ENCODE measurements at regions not wholly inside any gene's neighbourhood (a gene's known extent, or its start where the extent isn't known, plus 50 kb on each side); places are given as distances from the start of the nearest gene placed in this dataset.
"Not testable (repeated sequence)": the region's sequence is repeated elsewhere in the genome, so short reads cannot be mapped to it uniquely, and the experiment has no call there.

- Histone ChIP-seq H3K4me3 (ENCODE audit: low read depth in 1 of 2, low read length in 2 of 2) (no peak overlapping the region), H3K36me3 (ENCODE audit: control insufficient read depth in 2 of 2, insufficient read depth in 2 of 2, low read length in 1 of 2) (no peaks in the 10 kb centered on the region), H3K27me3 (ENCODE audit: control insufficient read depth in 1 of 2, insufficient read depth in 2 of 2, low read length in 2 of 2) (no peaks in the 10 kb centered on the region), H3K27ac (ENCODE audit: low read depth in 2 of 2, low read length in 1 of 2) (no peak overlapping the region), H3K9me3 (ENCODE audit: control insufficient read depth in 2 of 2, insufficient read depth in 1 of 2, low read depth in 1 of 2, low read length in 1 of 2) (no peaks in the 10 kb centered on the region), H3K4me1 (ENCODE audit: control insufficient read depth in 2 of 2, insufficient read depth in 2 of 2, low read length in 1 of 2) (no peaks in the 10 kb centered on the region)
- 31 to 34% methylated on average over 3 of the region's 3 CpGs for WGBS, 2 donors
Observed at GRCh38 chr6:67717281-67717680, 917.8 kb upstream of the ADGRB3 start.

DNA sequence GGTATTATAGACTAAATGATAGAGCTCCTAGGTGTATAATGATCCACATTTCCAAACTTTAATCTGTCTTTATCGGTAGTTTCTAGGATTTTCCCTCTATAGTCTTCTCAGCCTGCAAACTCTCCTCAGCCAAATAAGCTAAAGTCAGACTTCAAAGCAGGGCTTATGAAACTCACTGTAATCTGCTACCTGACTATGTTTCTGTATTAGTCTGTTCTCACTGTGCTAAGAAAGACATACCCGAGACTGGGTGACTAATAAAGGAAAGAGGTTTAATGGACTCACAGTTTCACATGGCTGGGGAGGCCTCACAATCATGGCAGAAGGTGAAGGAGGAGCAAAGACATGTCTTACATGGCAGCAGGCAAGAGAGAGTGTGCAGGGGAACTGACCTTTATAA is 928.7 kb upstream of the ADGRB3 start:
- no peaks in the 10 kb centered on the region for H3K4me1 ChIP-seq (ENCODE audit: control insufficient read depth in 2 of 2, insufficient read depth in 2 of 2, low read length in 1 of 2)
- no peaks in the 10 kb centered on the region for H3K9me3 ChIP-seq (ENCODE audit: control insufficient read depth in 2 of 2, insufficient read depth in 1 of 2, low read depth in 1 of 2, low read length in 1 of 2)
- H3K27ac ChIP-seq (ENCODE audit: low read depth in 2 of 2, low read length in 1 of 2), result no peak overlapping the region
- 73 to 79% methylated on average over 2 of the region's 2 CpGs for WGBS, 2 donors
- H3K27me3 ChIP-seq (ENCODE audit: control insufficient read depth in 1 of 2, insufficient read depth in 2 of 2, low read length in 2 of 2), result no peaks in the 10 kb centered on the region
- no peak overlapping the region for H3K4me3 ChIP-seq (ENCODE audit: low read depth in 1 of 2, low read length in 2 of 2)
- no peaks in the 10 kb centered on the region for H3K36me3 ChIP-seq (ENCODE audit: control insufficient read depth in 2 of 2, insufficient read depth in 2 of 2, low read length in 1 of 2)

GRCh38 chr6:67698534-67698933 is 936.5 kb upstream of the ADGRB3 start:
- Histone ChIP-seq H3K4me3 (ENCODE audit: low read depth in 1 of 2, low read length in 2 of 2) (no peak overlapping the region), H3K9me3 (ENCODE audit: control insufficient read depth in 2 of 2, insufficient read depth in 1 of 2, low read depth in 1 of 2, low read length in 1 of 2) (no peaks in the 10 kb centered on the region)
- WGBS, 2 donors, result 40 to 43% methylated on average over 4 of the region's 4 CpGs

GRCh38 chr6:67694127-67694526 is 941.0 kb upstream of the ADGRB3 start:
- Histone ChIP-seq H3K4me3 (ENCODE audit: low read depth in 1 of 2, low read length in 2 of 2) (no peak overlapping the region), H3K27me3 (ENCODE audit: control insufficient read depth in 1 of 2, insufficient read depth in 2 of 2, low read length in 2 of 2) (no peaks in the 10 kb centered on the region)
- WGBS, 2 donors, result 72 to 73% methylated on average over 4 of the region's 4 CpGs

More at GRCh38 chr6:67698534-67698933, 936.5 kb upstream of the ADGRB3 start:
- H3K36me3 ChIP-seq (ENCODE audit: control insufficient read depth in 2 of 2, insufficient read depth in 2 of 2, low read length in 1 of 2), result no peaks in the 10 kb centered on the region
- no peaks in the 10 kb centered on the region for H3K27me3 ChIP-seq (ENCODE audit: control insufficient read depth in 1 of 2, insufficient read depth in 2 of 2, low read length in 2 of 2)
- no peaks in the 10 kb centered on the region for H3K4me1 ChIP-seq (ENCODE audit: control insufficient read depth in 2 of 2, insufficient read depth in 2 of 2, low read length in 1 of 2)
- no peak overlapping the region for H3K27ac ChIP-seq (ENCODE audit: low read depth in 2 of 2, low read length in 1 of 2)

GRCh38 chr6:67689329-67689728 is 945.8 kb upstream of the ADGRB3 start:
- no peaks in the 10 kb centered on the region for H3K4me1 ChIP-seq (ENCODE audit: control insufficient read depth in 2 of 2, insufficient read depth in 2 of 2, low read length in 1 of 2)
- H3K9me3 ChIP-seq (ENCODE audit: control insufficient read depth in 2 of 2, insufficient read depth in 1 of 2, low read depth in 1 of 2, low read length in 1 of 2), result peaks cover 0 to 2% of the 10 kb centered on the region in 2 donors
- no peaks in the 10 kb centered on the region for H3K36me3 ChIP-seq (ENCODE audit: control insufficient read depth in 2 of 2, insufficient read depth in 2 of 2, low read length in 1 of 2)
- H3K27ac ChIP-seq (ENCODE audit: low read depth in 2 of 2, low read length in 1 of 2), result no peak overlapping the region
- 80 to 90% methylated on average over 1 of the region's 1 CpG for WGBS, 2 donors
- no peaks in the 10 kb centered on the region for H3K27me3 ChIP-seq (ENCODE audit: control insufficient read depth in 1 of 2, insufficient read depth in 2 of 2, low read length in 2 of 2)
- no peak overlapping the region for H3K4me3 ChIP-seq (ENCODE audit: low read depth in 1 of 2, low read length in 2 of 2)

More at GRCh38 chr6:67694127-67694526, 941.0 kb upstream of the ADGRB3 start:
- Histone ChIP-seq H3K4me1 (ENCODE audit: control insufficient read depth in 2 of 2, insufficient read depth in 2 of 2, low read length in 1 of 2) (no peaks in the 10 kb centered on the region), H3K36me3 (ENCODE audit: control insufficient read depth in 2 of 2, insufficient read depth in 2 of 2, low read length in 1 of 2) (no peaks in the 10 kb centered on the region), H3K27ac (ENCODE audit: low read depth in 2 of 2, low read length in 1 of 2) (no peak overlapping the region), H3K9me3 (ENCODE audit: control insufficient read depth in 2 of 2, insufficient read depth in 1 of 2, low read depth in 1 of 2, low read length in 1 of 2) (peaks cover 0 to 2% of the 10 kb centered on the region in 2 donors)

- no peaks in the 10 kb centered on the region for H3K36me3 ChIP-seq (ENCODE audit: control insufficient read depth in 2 of 2, insufficient read depth in 2 of 2, low read length in 1 of 2)
- H3K27me3 ChIP-seq (ENCODE audit: control insufficient read depth in 1 of 2, insufficient read depth in 2 of 2, low read length in 2 of 2), result no peaks in the 10 kb centered on the region
- no peaks in the 10 kb centered on the region for H3K9me3 ChIP-seq (ENCODE audit: control insufficient read depth in 2 of 2, insufficient read depth in 1 of 2, low read depth in 1 of 2, low read length in 1 of 2)
- no peak overlapping the region for H3K27ac ChIP-seq (ENCODE audit: low read depth in 2 of 2, low read length in 1 of 2)
- WGBS, 2 donors, result 65 to 68% methylated on average over 7 of the region's 7 CpGs
- no peaks in the 10 kb centered on the region for H3K4me1 ChIP-seq (ENCODE audit: control insufficient read depth in 2 of 2, insufficient read depth in 2 of 2, low read length in 1 of 2)
- H3K4me3 ChIP-seq (ENCODE audit: low read depth in 1 of 2, low read length in 2 of 2), result no peak overlapping the region
Observed at GRCh38 chr6:67687396-67687795, 947.7 kb upstream of the ADGRB3 start.

DNA sequence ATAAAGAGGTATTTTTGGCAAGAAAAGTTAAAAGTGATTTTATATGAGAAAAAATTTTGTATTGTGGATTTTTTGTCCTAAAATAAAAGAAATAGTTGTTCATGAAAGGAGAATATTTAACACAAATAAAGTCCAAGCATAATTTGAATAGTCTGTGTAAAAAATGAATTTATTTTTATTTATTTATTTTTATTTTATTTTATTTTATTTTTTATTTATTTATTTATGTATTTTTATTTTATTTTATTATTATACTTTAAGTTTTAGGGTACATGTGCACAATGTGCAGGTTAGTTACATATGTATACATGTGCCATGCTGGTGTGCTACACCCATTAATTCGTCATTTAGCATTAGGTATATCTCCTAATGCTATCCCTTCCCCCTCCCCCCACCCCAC is 948.9 kb upstream of the ADGRB3 start:
- not testable (repeated sequence) for H3K4me3 ChIP-seq (ENCODE audit: low read depth in 1 of 2, low read length in 2 of 2); H3K27me3 ChIP-seq (ENCODE audit: control insufficient read depth in 1 of 2, insufficient read depth in 2 of 2, low read length in 2 of 2); H3K4me1 ChIP-seq (ENCODE audit: control insufficient read depth in 2 of 2, insufficient read depth in 2 of 2, low read length in 1 of 2); H3K9me3 ChIP-seq (ENCODE audit: control insufficient read depth in 2 of 2, insufficient read depth in 1 of 2, low read depth in 1 of 2, low read length in 1 of 2); H3K27ac ChIP-seq (ENCODE audit: low read depth in 2 of 2, low read length in 1 of 2); H3K36me3 ChIP-seq (ENCODE audit: control insufficient read depth in 2 of 2, insufficient read depth in 2 of 2, low read length in 1 of 2)
- 78 to 100% methylated on average over 1 of the region's 1 CpG for WGBS, 2 donors

DNA sequence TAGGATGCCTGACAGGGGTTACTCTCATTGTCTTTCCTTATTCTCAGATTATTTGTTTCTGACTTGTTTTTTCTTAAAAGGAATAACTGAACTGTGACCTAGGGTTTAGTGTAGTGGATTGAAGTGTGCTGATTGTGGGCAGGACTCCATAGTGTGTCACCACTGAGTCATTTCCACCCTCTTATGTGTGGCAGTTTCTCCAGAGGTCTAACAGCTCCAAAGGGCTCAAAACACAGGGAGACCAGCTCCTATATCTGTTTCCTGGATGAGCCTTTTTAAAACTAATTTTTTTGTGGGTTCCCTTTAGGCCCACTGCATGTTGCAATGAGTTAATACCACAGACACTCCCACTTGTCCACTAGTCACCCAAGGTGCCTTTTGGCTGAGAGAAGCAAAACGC is 951.1 kb upstream of the ADGRB3 start:
- no peaks in the 10 kb centered on the region for H3K27me3 ChIP-seq (ENCODE audit: control insufficient read depth in 1 of 2, insufficient read depth in 2 of 2, low read length in 2 of 2)
- no peaks in the 10 kb centered on the region for H3K4me1 ChIP-seq (ENCODE audit: control insufficient read depth in 2 of 2, insufficient read depth in 2 of 2, low read length in 1 of 2)
- 31 to 49% methylated on average over 1 of the region's 1 CpG for WGBS, 2 donors

GRCh38 chr6:67680297-67680932 is 954.7 kb upstream of the ADGRB3 start:
- Histone ChIP-seq H3K4me1 (ENCODE audit: control insufficient read depth in 2 of 2, insufficient read depth in 2 of 2, low read length in 1 of 2) (no peaks in the 10 kb centered on the region), H3K27me3 (ENCODE audit: control insufficient read depth in 1 of 2, insufficient read depth in 2 of 2, low read length in 2 of 2) (no peaks in the 10 kb centered on the region), H3K36me3 (ENCODE audit: control insufficient read depth in 2 of 2, insufficient read depth in 2 of 2, low read length in 1 of 2) (no peaks in the 10 kb centered on the region), H3K9me3 (ENCODE audit: control insufficient read depth in 2 of 2, insufficient read depth in 1 of 2, low read depth in 1 of 2, low read length in 1 of 2) (peaks cover 0 to 1% of the 10 kb centered on the region in 2 donors), H3K4me3 (ENCODE audit: low read depth in 1 of 2, low read length in 2 of 2) (no peak overlapping the region), H3K27ac (ENCODE audit: low read depth in 2 of 2, low read length in 1 of 2) (no peak overlapping the region)
- WGBS, 2 donors, result 69 to 74% methylated on average over 2 of the region's 2 CpGs

More for the DNA sequence above, 951.1 kb upstream of the ADGRB3 start:
- no peaks in the 10 kb centered on the region for H3K9me3 ChIP-seq (ENCODE audit: control insufficient read depth in 2 of 2, insufficient read depth in 1 of 2, low read depth in 1 of 2, low read length in 1 of 2)
- no peak overlapping the region for H3K4me3 ChIP-seq (ENCODE audit: low read depth in 1 of 2, low read length in 2 of 2)
- no peak overlapping the region for H3K27ac ChIP-seq (ENCODE audit: low read depth in 2 of 2, low read length in 1 of 2)
- H3K36me3 ChIP-seq (ENCODE audit: control insufficient read depth in 2 of 2, insufficient read depth in 2 of 2, low read length in 1 of 2), result no peaks in the 10 kb centered on the region

- H3K4me3 ChIP-seq (ENCODE audit: low read depth in 1 of 2, low read length in 2 of 2), result no peak overlapping the region
- 62 to 64% methylated on average over 3 of the region's 3 CpGs for WGBS, 2 donors
Observed at GRCh38 chr6:67679566-67680296, 955.4 kb upstream of the ADGRB3 start.

More at GRCh38 chr6:67679566-67680296, 955.4 kb upstream of the ADGRB3 start:
- Histone ChIP-seq H3K9me3 (ENCODE audit: control insufficient read depth in 2 of 2, insufficient read depth in 1 of 2, low read depth in 1 of 2, low read length in 1 of 2) (peaks cover 0 to 5% of the 10 kb centered on the region in 2 donors), H3K4me1 (ENCODE audit: control insufficient read depth in 2 of 2, insufficient read depth in 2 of 2, low read length in 1 of 2) (no peaks in the 10 kb centered on the region), H3K36me3 (ENCODE audit: control insufficient read depth in 2 of 2, insufficient read depth in 2 of 2, low read length in 1 of 2) (no peaks in the 10 kb centered on the region), H3K27me3 (ENCODE audit: control insufficient read depth in 1 of 2, insufficient read depth in 2 of 2, low read length in 2 of 2) (no peaks in the 10 kb centered on the region), H3K27ac (ENCODE audit: low read depth in 2 of 2, low read length in 1 of 2) (no peak overlapping the region)

Data from esophagus (tissue), 2 donors.